ENCODE measurements at regions not wholly inside any gene's neighbourhood (a gene's known extent, or its start where the extent isn't known, plus 50 kb on each side); places are given as distances from the start of the nearest gene placed in this dataset.

- no peak for DNase-seq (ENCODE audit: low read depth)
These were observed 61.4 kb downstream of the ZXDA start for GRCh38 chrX:57848857-57849256.

GRCh38 chrX:57822818-57823217 is 87.4 kb downstream of the ZXDA start:
- DNase-seq (ENCODE audit: low read depth): no peak

- no peak for DNase-seq (ENCODE audit: low read depth)
These were observed 87.9 kb downstream of the ZXDA start for GRCh38 chrX:57822398-57822797.

GRCh38 chrX:57821703-57822387 is 88.4 kb downstream of the ZXDA start:
- DNase-seq (ENCODE audit: low read depth): peak; percentile 50

DNA sequence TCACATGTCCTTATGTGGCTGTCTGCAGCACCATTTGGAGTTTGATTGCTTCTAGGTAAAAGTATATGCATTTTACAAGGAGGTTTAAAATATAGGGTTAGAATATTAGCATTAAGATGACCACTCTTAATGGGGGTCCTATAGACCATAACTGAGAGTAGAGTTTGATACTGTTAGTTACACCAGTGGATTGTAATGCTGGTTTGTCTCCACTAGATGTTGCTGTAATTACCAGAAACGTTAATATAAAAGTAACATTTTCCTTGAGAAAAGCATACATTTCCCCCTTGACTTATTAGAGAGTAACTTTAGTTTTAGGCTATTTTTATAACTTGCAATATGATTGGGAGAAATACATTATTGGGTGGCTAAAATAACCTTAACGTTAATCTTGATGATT is 93.0 kb downstream of the ZXDA start:
- peak; percentile 2 for DNase-seq (ENCODE audit: low read depth)

DNA sequence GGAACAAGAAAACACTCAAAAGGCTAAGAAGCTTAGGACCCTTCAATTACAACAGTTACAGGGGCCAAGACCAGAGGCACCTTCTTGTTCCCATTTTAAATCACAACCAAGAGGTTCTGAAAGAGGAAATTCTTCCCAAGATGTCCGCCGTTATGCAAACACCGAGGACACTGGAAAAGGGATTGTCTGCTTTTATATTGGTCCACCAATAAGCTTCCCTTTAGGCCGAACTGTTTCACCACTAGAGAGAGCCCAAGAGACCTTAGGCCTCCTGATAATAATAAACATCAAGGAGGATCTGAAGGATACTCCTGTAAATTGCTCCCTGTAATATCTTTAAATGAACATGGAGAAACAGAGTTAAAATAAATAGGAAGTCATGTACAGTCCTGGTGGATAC is 92.6 kb upstream of the NLRP2B start:
- DNase-seq (ENCODE audit: low read depth): no peak

- DNase-seq (ENCODE audit: low read depth): no peak
These were observed 91.6 kb upstream of the NLRP2B start for GRCh38 chrX:57771689-57772088.

DNA sequence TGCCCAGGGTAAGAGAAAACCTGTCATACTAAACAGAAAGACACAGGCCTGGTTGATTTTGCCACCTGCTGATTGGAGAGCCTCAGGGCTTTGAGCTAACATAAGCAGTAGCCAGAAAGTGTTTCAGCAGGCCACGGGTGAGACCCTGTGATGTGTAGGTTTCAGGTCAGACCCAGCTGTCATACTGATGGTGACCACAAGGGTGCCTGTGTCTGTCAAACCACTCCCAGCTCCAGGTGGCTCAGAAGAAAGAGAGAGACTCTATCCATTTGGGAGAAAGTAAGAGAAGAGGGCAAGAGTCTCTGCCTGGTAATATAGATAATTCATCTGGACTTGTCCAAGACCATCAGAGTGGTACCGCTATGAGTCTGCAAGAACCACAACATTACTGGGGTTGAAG is 72.8 kb upstream of the NLRP2B start:
- no peak for DNase-seq (ENCODE audit: low read depth)

GRCh38 chrX:57741107-57741506 is 61.0 kb upstream of the NLRP2B start:
- no peak for DNase-seq (ENCODE audit: low read depth)

GRCh38 chrX:57737881-57738280 is 57.8 kb upstream of the NLRP2B start:
- no peak for DNase-seq (ENCODE audit: low read depth)

Data from iris pigment epithelial cell (primary cell).